ENCODE measurements at regions not wholly inside any gene's neighbourhood (a gene's known extent, or its start where the extent isn't known, plus 50 kb on each side); places are given as distances from the start of the nearest gene placed in this dataset.

- DNase-seq = no peak
These were observed 58.2 kb upstream of the LMO1 start for GRCh38 chr11:8321876-8322275.

- no peak for DNase-seq
These were observed 56.4 kb upstream of the LMO1 start for GRCh38 chr11:8320076-8320475.

- peak in 1 of 2 experiments; percentile 8 for DNase-seq
These were observed 54.9 kb upstream of the LMO1 start for GRCh38 chr11:8318536-8318935.

- no peak for DNase-seq
These were observed 53.5 kb upstream of the LMO1 start for GRCh38 chr11:8317159-8317558.

- DNase-seq = no peak
These were observed 52.3 kb upstream of the LMO1 start for GRCh38 chr11:8315954-8316353.

GRCh38 chr11:8315463-8315862, 51.8 kb upstream of the LMO1 start:
- DNase-seq = no peak

GRCh38 chr11:8314916-8315315, 51.2 kb upstream of the LMO1 start:
- no peak for DNase-seq

- DNase-seq = no peak
These were observed 49.9 kb upstream of the LMO1 start for GRCh38 chr11:8313504-8314090.
